ENCODE measurements at regions not wholly inside any gene's neighbourhood (a gene's known extent, or its start where the extent isn't known, plus 50 kb on each side); places are given as distances from the start of the nearest gene placed in this dataset.

GRCh38 chr2:45177870-45178269, 168.6 kb upstream of the SIX2 start:
- no peak for TF ChIP-seq CTCF (IDR thresholded peaks at IDR 0.05; ENCODE audit: low read depth, low read length, missing control alignments)
- in situ Hi-C loops (cut with HindIII; ENCODE audit: low sequenced_read_pairs), result no loop called here
- peak; percentile 91 for DNase-seq (ENCODE audit: low read depth)
- no peak overlapping the region for H3K4me3 ChIP-seq (ENCODE audit: low read depth, low read length)

GRCh38 chr2:45176390-45176789, 167.1 kb upstream of the SIX2 start:
- no peak overlapping the region for H3K4me3 ChIP-seq (ENCODE audit: low read depth, low read length)
- TF ChIP-seq CTCF (IDR thresholded peaks at IDR 0.05; ENCODE audit: low read depth, low read length, missing control alignments), result no peak
- no peak for DNase-seq (ENCODE audit: low read depth)
- in situ Hi-C loops (cut with HindIII; ENCODE audit: low sequenced_read_pairs), result no loop called here

- peak; percentile 34 for DNase-seq (ENCODE audit: low read depth)
- no peak for TF ChIP-seq CTCF (IDR thresholded peaks at IDR 0.05; ENCODE audit: low read depth, low read length, missing control alignments)
- H3K4me3 ChIP-seq (ENCODE audit: low read depth, low read length), result no peak overlapping the region
- in situ Hi-C loops (cut with HindIII; ENCODE audit: low sequenced_read_pairs), result no loop called here
Measured at GRCh38 chr2:45173513-45173912, 164.3 kb upstream of the SIX2 start.

- H3K4me3 ChIP-seq (ENCODE audit: low read depth, low read length), result no peak overlapping the region
- no peak for DNase-seq (ENCODE audit: low read depth)
- in situ Hi-C loops (cut with HindIII; ENCODE audit: low sequenced_read_pairs), result no loop called here
- TF ChIP-seq CTCF (IDR thresholded peaks at IDR 0.05; ENCODE audit: low read depth, low read length, missing control alignments), result no peak
Measured at GRCh38 chr2:45172760-45173392, 163.6 kb upstream of the SIX2 start.

- no peak for TF ChIP-seq CTCF (IDR thresholded peaks at IDR 0.05; ENCODE audit: low read depth, low read length, missing control alignments)
- DNase-seq (ENCODE audit: low read depth), result no peak
- in situ Hi-C loops (cut with HindIII; ENCODE audit: low sequenced_read_pairs), result no loop called here
- no peak overlapping the region for H3K4me3 ChIP-seq (ENCODE audit: low read depth, low read length)
Measured at GRCh38 chr2:45172142-45172541, 162.9 kb upstream of the SIX2 start.

- TF ChIP-seq CTCF (IDR thresholded peaks at IDR 0.05; ENCODE audit: low read depth, low read length, missing control alignments), result no peak
- no peak for DNase-seq (ENCODE audit: low read depth)
- H3K4me3 ChIP-seq (ENCODE audit: low read depth, low read length), result no peak overlapping the region
- in situ Hi-C loops (cut with HindIII; ENCODE audit: low sequenced_read_pairs), result no loop called here
Measured at GRCh38 chr2:45171136-45171501, 161.9 kb upstream of the SIX2 start.
